ENCODE measurements at regions not wholly inside any gene's neighbourhood (a gene's known extent, or its start where the extent isn't known, plus 50 kb on each side); places are given as distances from the start of the nearest gene placed in this dataset.

- TF ChIP-seq CTCF (IDR thresholded peaks at IDR 0.05), result no peak
- TF ChIP-seq POLR2A (IDR thresholded peaks at IDR 0.05), result no peak
Observed at GRCh38 chr3:880371-880770, 212.5 kb upstream of the CNTN6 start.

All from right lobe of liver (tissue), 4 donors.